Epithelial cell of esophagus (primary cell): ENCODE measurements at regions not wholly inside any gene's neighbourhood (a gene's known extent, or its start where the extent isn't known, plus 50 kb on each side); places are given as distances from the start of the nearest gene placed in this dataset.

Experiments used
- DNase-seq: peaks from one replicate; pipeline ENCODE4 v3.0.0; 2010; ENCODE audit warnings: low read depth
- H3K4me3 ChIP-seq: 2 replicates; pipeline ENCODE4 v1.5.1; 2011; ENCODE audit warnings: mild to moderate bottlenecking, low read length, control low read depth
- TF ChIP-seq, protein P1 (sequence below): IDR thresholded peaks from 2 replicates; pipeline ENCODE4 v1.5.1; 2011; ENCODE audit warnings: low read depth, mild to moderate bottlenecking, low read length, control low read depth, inconsistent platforms; ENCODE audit not compliant: insufficient read depth; ENCODE audit errors: missing control alignments

DNA sequence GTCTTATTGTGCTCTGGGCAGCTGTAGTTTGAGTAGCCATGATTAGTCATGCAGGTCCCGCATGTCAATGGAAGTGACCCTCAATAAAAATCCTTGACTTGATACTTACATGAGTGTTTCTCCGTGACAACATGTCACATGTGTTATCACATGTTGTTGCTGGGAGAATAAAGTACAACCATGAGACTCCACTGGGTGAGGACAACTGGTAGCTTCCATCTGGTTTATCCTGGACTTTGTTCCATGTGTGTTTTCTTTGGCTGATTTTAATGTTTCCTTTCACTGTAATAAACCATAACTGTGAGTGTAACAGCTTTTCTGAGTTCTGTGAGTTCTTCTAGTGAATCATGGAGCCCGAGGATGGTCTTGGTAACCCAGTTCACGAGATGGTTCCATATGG lies 63.1 kb upstream of the NDN start:
- TF ChIP-seq, protein P1, sequence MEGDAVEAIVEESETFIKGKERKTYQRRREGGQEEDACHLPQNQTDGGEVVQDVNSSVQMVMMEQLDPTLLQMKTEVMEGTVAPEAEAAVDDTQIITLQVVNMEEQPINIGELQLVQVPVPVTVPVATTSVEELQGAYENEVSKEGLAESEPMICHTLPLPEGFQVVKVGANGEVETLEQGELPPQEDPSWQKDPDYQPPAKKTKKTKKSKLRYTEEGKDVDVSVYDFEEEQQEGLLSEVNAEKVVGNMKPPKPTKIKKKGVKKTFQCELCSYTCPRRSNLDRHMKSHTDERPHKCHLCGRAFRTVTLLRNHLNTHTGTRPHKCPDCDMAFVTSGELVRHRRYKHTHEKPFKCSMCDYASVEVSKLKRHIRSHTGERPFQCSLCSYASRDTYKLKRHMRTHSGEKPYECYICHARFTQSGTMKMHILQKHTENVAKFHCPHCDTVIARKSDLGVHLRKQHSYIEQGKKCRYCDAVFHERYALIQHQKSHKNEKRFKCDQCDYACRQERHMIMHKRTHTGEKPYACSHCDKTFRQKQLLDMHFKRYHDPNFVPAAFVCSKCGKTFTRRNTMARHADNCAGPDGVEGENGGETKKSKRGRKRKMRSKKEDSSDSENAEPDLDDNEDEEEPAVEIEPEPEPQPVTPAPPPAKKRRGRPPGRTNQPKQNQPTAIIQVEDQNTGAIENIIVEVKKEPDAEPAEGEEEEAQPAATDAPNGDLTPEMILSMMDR, result no peak
- DNase-seq, result no peak
- no peak overlapping the region for H3K4me3 ChIP-seq

DNA sequence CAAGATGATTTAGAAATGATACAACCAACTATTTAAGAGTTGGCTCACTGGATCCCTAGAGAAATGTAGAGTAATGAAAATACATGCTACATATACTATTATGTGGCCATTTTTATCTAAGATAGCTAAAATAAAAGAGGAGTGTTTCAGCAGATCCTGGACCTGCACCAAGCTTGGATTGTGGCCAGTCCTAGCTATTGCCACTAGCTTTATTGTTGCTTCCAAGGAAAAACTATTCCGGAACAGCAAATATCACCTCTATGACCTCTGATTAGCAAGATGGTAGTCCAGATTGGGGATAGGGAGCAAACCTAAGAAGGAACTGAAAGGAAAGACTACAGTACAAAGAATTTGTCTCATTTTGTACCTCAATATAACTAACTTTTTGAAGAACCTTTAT lies 63.7 kb upstream of the NDN start:
- TF ChIP-seq, protein P1, result no peak
- no peak for DNase-seq
- H3K4me3 ChIP-seq, result no peak overlapping the region

DNA sequence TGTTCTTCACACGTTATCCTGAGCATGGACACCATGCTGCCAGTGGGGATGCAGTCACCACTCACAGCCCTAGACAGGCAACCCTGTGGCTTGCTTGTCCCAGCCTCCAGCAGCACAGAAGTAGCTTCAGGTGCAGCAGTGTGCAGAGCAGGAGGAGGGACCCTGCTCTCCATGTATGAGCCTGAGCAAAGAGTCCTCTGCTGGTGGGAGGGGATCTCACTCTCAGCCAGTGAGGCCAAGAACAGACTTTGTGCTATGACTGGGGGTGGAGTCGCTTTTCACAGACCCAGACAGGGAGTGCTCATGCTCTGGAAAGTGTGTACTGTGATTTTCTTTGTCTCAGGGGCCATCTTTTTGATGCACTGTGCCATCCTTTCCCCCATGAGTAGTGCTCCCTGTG lies 66.1 kb upstream of the NDN start:
- DNase-seq, result no peak
- TF ChIP-seq, protein P1, result no peak
- no peak overlapping the region for H3K4me3 ChIP-seq

DNA sequence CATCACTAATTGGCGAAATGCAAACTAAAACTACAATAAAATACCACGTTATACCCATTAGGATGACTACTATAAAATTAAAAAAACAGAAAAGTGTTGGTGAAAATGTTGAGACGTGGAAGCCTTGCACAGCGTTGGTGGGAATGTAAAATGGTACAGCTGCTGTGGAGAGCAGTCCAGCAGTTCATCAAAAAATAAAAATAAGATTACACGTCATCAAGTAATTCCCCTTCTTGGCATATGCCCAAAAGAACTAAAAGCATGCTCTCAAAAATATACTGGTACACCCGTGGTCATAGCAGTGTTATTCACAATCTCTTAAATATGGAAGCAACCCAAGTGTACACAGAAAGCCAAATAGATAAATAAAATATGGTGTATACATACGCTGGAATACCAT lies 71.8 kb upstream of the NDN start:
- H3K4me3 ChIP-seq, result no peak overlapping the region
- DNase-seq, result no peak
- TF ChIP-seq, protein P1, result no peak

DNA sequence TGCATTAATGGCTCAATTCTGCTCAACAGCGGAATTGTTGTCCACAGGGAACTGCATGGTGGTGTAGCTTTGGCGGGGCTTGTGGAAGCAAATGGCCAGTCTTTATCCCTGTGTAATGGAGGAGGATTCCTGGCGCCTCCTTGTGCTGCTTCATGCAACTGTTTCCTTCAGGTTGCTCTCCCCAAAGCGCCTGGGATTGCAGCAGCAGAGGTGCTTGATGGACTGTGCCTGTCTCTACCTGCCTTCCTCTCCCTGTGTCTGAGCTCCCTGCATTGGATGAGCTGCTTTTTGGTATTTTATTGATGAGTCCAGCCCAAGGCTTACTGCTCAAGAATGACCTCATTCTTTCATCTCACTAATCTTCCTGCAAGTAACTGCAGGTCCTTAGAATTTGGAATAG lies 72.9 kb upstream of the NDN start:
- no peak for DNase-seq
- TF ChIP-seq, protein P1, result no peak
- no peak overlapping the region for H3K4me3 ChIP-seq

DNA sequence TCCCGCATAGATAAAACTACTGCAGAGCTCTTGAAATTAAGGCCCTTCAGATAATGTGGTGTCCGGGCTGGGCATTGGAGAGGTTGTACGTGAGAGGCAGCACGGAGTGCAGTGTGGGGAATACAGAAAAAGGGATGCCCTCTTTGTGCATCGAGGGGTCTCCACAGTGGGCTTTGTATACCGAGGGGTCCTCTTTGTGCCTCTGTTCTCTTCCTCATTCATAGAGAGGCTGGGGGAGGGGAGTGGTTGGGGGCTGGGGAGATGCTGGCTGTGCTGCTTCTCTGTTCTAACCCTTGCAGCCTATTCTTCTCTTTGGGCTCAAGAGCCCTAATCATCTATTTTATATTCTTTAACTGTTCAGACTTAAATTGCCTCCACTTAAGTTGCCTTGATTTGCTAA lies 74.3 kb upstream of the NDN start:
- no peak for DNase-seq
- TF ChIP-seq, protein P1, result no peak
- H3K4me3 ChIP-seq, result no peak overlapping the region

DNA sequence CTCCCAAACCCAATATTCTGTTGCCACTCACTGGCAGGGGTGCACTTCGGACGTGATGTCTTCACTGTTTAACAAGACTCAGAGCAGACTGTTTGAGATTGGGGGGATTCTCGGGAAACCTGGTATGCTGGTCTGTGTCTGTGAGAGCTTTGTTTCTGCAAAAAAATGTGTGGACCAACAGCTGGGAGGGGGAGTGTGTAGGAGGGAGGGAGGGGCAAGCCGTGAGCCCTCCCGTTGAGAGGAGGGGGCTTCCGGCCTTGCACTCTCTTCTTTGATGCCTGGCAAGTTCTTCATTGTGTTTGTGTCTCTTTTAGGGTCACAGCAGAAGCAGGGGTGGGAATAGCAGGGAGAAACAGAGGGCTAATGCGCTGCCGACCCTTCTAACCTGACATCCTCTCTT lies 74.9 kb upstream of the NDN start:
- TF ChIP-seq, protein P1, result no peak
- no peak overlapping the region for H3K4me3 ChIP-seq
- no peak for DNase-seq
